ENCODE measurements at regions not wholly inside any gene's neighbourhood (a gene's known extent, or its start where the extent isn't known, plus 50 kb on each side); places are given as distances from the start of the nearest gene placed in this dataset.

GRCh38 chr2:157125685-157126084 lies 131.8 kb upstream of the GALNT5 start:
- Mint-ChIP-seq H3K27me3 (ENCODE audit: insufficient read depth, low read depth, poor library complexity) (no peaks in the 10 kb centered on the region), H3K4me3 (no peak overlapping the region), H3K27ac (no peak overlapping the region), H3K36me3 (ENCODE audit: low read depth) (no peaks in the 10 kb centered on the region), H3K9me3 (no peaks in the 10 kb centered on the region), H3K4me1 (no peaks in the 10 kb centered on the region)
- Histone ChIP-seq H3K36me3 (ENCODE audit: insufficient read depth) (no peaks in the 10 kb centered on the region), H4K20me1 (replicated peaks; ENCODE audit: insufficient read depth) (no peaks in the 10 kb centered on the region), H2AFZ (no peak overlapping the region; the same call in 1 of the 2 replicates), H3K4me2 (no peak overlapping the region), H3K27me3 (ENCODE audit: insufficient read depth) (no peaks in the 10 kb centered on the region), H3K4me3 (no peak overlapping the region), H3K27ac (ENCODE audit: low read depth) (no peak overlapping the region), H3K4me1 (ENCODE audit: insufficient read depth) (no peaks in the 10 kb centered on the region), H3K9me2 (ENCODE audit: insufficient read depth) (0 out of 2 replicates have a peak, but pooled peaks cover 4% of the 10 kb centered on the region), H3F3A (replicated peaks; ENCODE audit: low read depth) (no peaks in the 10 kb centered on the region), H3K79me2 (replicated peaks; ENCODE audit: insufficient read depth) (no peaks in the 10 kb centered on the region)
- no peak for DNase-seq (ENCODE audit: low spot score)
- ATAC-seq = no peak
- TF ChIP-seq JUNB (IDR thresholded peaks at IDR 0.05; ENCODE audit: unreplicated experiment) (no peak), ZNF114 (CRISPR knock-in tag; IDR thresholded peaks at IDR 0.05) (no peak)

- H3K27me3 ChIP-seq (ENCODE audit: insufficient read depth) = no peaks in the 10 kb centered on the region
- no peak overlapping the region for H3K4me3 ChIP-seq
- no peaks in the 10 kb centered on the region for H3F3A ChIP-seq (replicated peaks; ENCODE audit: low read depth)
- no peaks in the 10 kb centered on the region for H3K79me2 ChIP-seq (replicated peaks; ENCODE audit: insufficient read depth)
- no peak overlapping the region for H3K4me3 Mint-ChIP-seq
- no peak overlapping the region for H2AFZ ChIP-seq
- H3K4me1 ChIP-seq (ENCODE audit: insufficient read depth) = no peaks in the 10 kb centered on the region
- ATAC-seq (no peak), DNase-seq (ENCODE audit: low spot score) (no peak)
- H3K27ac Mint-ChIP-seq = no peak overlapping the region
- TF ChIP-seq REST (IDR thresholded peaks at IDR 0.05; ENCODE audit: unreplicated experiment) = no peak
- TF ChIP-seq CREB1 (CRISPR knock-in tag; IDR thresholded peaks at IDR 0.05; ENCODE audit: low read depth) = no peak
- TF ChIP-seq JUNB (IDR thresholded peaks at IDR 0.05; ENCODE audit: unreplicated experiment) = no peak
- TF ChIP-seq EZH2phosphoT487 (IDR thresholded peaks at IDR 0.05; ENCODE audit: unreplicated experiment) = no peak
- no peak for TF ChIP-seq POLR2AphosphoS5 (IDR thresholded peaks at IDR 0.05; ENCODE audit: low read depth)
- no peak for TF ChIP-seq ZNF331 (CRISPR knock-in tag; IDR thresholded peaks at IDR 0.05; ENCODE audit: low read depth)
- TF ChIP-seq ZNF462 (CRISPR knock-in tag; IDR thresholded peaks at IDR 0.05) = no peak
- TF ChIP-seq STAT1 (IDR thresholded peaks at IDR 0.05; ENCODE audit: unreplicated experiment) = no peak
- TF ChIP-seq CTCF (conservative IDR thresholded peaks at IDR 0.05; ENCODE audit: low read depth in 2 of 2) = no peak
- no peaks in the 10 kb centered on the region for H3K4me1 Mint-ChIP-seq
- no peaks in the 10 kb centered on the region for H3K36me3 Mint-ChIP-seq (ENCODE audit: low read depth)
- H3K27ac ChIP-seq (ENCODE audit: low read depth) = no peak overlapping the region
- H4K20me1 ChIP-seq (replicated peaks; ENCODE audit: insufficient read depth) = no peaks in the 10 kb centered on the region
- no peaks in the 10 kb centered on the region for H3K27me3 Mint-ChIP-seq (ENCODE audit: insufficient read depth, low read depth, poor library complexity)
- H3K4me2 ChIP-seq = no peak overlapping the region
- no peaks in the 10 kb centered on the region for H3K9me3 Mint-ChIP-seq
- no peaks in the 10 kb centered on the region for H3K36me3 ChIP-seq (ENCODE audit: insufficient read depth)
- H3K9me2 ChIP-seq (ENCODE audit: insufficient read depth) = 0 out of 2 replicates have a peak, but pooled peaks cover 4% of the 10 kb centered on the region
These were observed 130.1 kb upstream of the GALNT5 start for GRCh38 chr2:157127249-157128012.
